HepG2 (cell line): ENCODE measurements at regions not wholly inside any gene's neighbourhood (a gene's known extent, or its start where the extent isn't known, plus 50 kb on each side); places are given as distances from the start of the nearest gene placed in this dataset.

Experiments used
- EP300 ChIP-seq, 3 experiments: sonication (generic) in 1 of 3; formaldehyde crosslinking in 1 of 3; IDR thresholded peaks; 2 replicates each; pipeline versions ENCODE4 v1.5.1 to v1.6.1; 2011 to 2020; ENCODE audit warnings: low read depth in 2 of 3, low read length in 2 of 3, borderline replicate concordance in 1 of 3, improper control_type of control experiment in 1 of 3, mild to moderate bottlenecking in 1 of 3, missing genetic modification reagents in 1 of 3, moderate library complexity in 1 of 3
- ESRRA ChIP-seq: sonication (generic); formaldehyde crosslinking; IDR thresholded peaks from 2 replicates; pipeline ENCODE4 v1.5.1; 2020; ENCODE audit warnings: mild to moderate bottlenecking, low read depth, missing genetic modification reagents
- EZH2 ChIP-seq: conservative IDR thresholded peaks from 2 replicates; pipeline ENCODE4 v1.6.1; 2012; ENCODE audit warnings: mild to moderate bottlenecking, low read depth, low read length, moderate library complexity
- PAX8 ChIP-seq: sonication (generic); formaldehyde crosslinking; IDR thresholded peaks from 2 replicates; pipeline ENCODE4 v1.8.0; 2022; ENCODE audit warnings: mild to moderate bottlenecking, missing genetic modification reagents, borderline replicate concordance
- POLR2A ChIP-seq, 2 experiments: IDR thresholded peaks; 2 replicates each; pipeline ENCODE4 v1.6.1; 2011; ENCODE audit warnings: low read depth in 2 of 2, low read length in 2 of 2, mild to moderate bottlenecking in 1 of 2, moderate library complexity in 1 of 2; ENCODE audit not compliant: insufficient read depth in 1 of 2
- PTBP1 ChIP-seq: fragments of 200-400 bp; formaldehyde crosslinking; IDR thresholded peaks from 2 replicates; pipeline ENCODE4 v1.6.1; 2018; ENCODE audit warnings: low read length, low read depth; ENCODE audit not compliant: poor library complexity, severe bottlenecking
- SP4 ChIP-seq: sonication (generic); formaldehyde crosslinking; IDR thresholded peaks from 2 replicates; pipeline ENCODE4 v1.8.1; 2023; ENCODE audit warnings: mild to moderate bottlenecking, missing genetic modification reagents
- ZNF138 ChIP-seq: sonication (generic); formaldehyde crosslinking; IDR thresholded peaks from 2 replicates; pipeline ENCODE4 v1.5.0; 2020; ENCODE audit warnings: mild to moderate bottlenecking, low read depth, missing genetic modification reagents
- ZNF230 ChIP-seq: sonication (generic); formaldehyde crosslinking; IDR thresholded peaks from 2 replicates; pipeline ENCODE4 v1.4.0; 2020; ENCODE audit warnings: mild to moderate bottlenecking, missing genetic modification reagents
- ZNF432 ChIP-seq: sonication (generic); formaldehyde crosslinking; IDR thresholded peaks from 2 replicates; pipeline ENCODE4 v1.5.0; 2020; ENCODE audit warnings: missing genetic modification reagents, mild to moderate bottlenecking, borderline replicate concordance
- TF ChIP-seq, protein P1 (sequence below): sonication (generic); formaldehyde crosslinking; IDR thresholded peaks from 2 replicates; pipeline ENCODE4 v1.4.0; 2020; ENCODE audit warnings: low read depth, missing genetic modification reagents
- TF ChIP-seq, protein P2 (sequence below): sonication (generic); formaldehyde crosslinking; IDR thresholded peaks from 2 replicates; pipeline ENCODE4 v1.4.0; 2020; ENCODE audit warnings: mild to moderate bottlenecking, missing genetic modification reagents, borderline replicate concordance
- TF ChIP-seq, protein P3 (sequence below): sonication (generic); formaldehyde crosslinking; IDR thresholded peaks from 2 replicates; pipeline ENCODE4 v1.5.0; 2020; ENCODE audit warnings: mild to moderate bottlenecking, missing genetic modification reagents, moderate library complexity
- TF ChIP-seq, protein P4 (sequence below): IDR thresholded peaks from 2 replicates; pipeline ENCODE4 v1.6.1; 2016; ENCODE audit warnings: missing compliant biosample characterization, missing genetic modification reagents, borderline replicate concordance

DNA sequence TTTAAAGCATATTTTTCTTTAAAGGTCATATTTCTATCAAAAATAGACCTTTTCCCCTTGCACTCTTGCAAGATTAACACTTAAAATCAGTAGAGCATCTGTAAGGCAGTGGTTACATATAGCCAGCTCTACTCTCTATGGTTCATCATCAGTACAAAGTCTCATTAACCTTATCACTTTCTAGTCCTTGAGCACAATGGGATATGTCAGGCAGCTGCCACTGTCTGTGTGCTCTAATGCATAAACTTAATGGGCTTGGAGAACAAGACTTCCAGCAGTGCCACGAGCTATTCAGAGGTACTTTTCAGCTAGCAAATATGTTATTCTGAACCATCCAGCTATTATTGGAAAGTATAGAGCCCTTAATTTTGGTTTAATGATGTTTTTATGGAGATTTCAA, 393.7 kb downstream of the GASK1B start:
- TF ChIP-seq, protein P1, sequence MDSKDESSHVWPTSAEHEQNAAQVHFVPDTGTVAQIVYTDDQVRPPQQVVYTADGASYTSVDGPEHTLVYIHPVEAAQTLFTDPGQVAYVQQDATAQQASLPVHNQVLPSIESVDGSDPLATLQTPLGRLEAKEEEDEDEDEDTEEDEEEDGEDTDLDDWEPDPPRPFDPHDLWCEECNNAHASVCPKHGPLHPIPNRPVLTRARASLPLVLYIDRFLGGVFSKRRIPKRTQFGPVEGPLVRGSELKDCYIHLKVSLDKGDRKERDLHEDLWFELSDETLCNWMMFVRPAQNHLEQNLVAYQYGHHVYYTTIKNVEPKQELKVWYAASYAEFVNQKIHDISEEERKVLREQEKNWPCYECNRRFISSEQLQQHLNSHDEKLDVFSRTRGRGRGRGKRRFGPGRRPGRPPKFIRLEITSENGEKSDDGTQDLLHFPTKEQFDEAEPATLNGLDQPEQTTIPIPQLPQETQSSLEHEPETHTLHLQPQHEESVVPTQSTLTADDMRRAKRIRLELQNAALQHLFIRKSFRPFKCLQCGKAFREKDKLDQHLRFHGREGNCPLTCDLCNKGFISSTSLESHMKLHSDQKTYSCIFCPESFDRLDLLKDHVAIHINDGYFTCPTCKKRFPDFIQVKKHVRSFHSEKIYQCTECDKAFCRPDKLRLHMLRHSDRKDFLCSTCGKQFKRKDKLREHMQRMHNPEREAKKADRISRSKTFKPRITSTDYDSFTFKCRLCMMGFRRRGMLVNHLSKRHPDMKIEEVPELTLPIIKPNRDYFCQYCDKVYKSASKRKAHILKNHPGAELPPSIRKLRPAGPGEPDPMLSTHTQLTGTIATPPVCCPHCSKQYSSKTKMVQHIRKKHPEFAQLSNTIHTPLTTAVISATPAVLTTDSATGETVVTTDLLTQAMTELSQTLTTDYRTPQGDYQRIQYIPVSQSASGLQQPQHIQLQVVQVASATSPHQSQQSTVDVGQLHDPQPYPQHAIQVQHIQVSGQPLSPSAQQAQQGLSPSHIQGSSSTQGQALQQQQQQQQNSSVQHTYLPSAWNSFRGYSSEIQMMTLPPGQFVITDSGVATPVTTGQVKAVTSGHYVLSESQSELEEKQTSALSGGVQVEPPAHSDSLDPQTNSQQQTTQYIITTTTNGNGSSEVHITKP, result no peak
- TF ChIP-seq ZNF230 (no peak), PTBP1 (no peak), PAX8 (CRISPR knock-in tag) (no peak), ZNF432 (no peak), POLR2A (IDR thresholded peaks at IDR 0.05; ENCODE audit: insufficient read depth in 1 of 2, low read depth in 2 of 2, low read length in 2 of 2) (no peak), ESRRA (no peak), EZH2 (no peak), ZNF138 (no peak), SP4 (CRISPR knock-in tag) (no peak), EP300 (IDR thresholded peaks at IDR 0.05; ENCODE audit: low read depth in 2 of 2, low read length in 2 of 2) (no peak), EP300 (CRISPR knock-in tag; IDR thresholded peaks at IDR 0.05; ENCODE audit: borderline replicate concordance) (no peak)
- TF ChIP-seq, protein P2, sequence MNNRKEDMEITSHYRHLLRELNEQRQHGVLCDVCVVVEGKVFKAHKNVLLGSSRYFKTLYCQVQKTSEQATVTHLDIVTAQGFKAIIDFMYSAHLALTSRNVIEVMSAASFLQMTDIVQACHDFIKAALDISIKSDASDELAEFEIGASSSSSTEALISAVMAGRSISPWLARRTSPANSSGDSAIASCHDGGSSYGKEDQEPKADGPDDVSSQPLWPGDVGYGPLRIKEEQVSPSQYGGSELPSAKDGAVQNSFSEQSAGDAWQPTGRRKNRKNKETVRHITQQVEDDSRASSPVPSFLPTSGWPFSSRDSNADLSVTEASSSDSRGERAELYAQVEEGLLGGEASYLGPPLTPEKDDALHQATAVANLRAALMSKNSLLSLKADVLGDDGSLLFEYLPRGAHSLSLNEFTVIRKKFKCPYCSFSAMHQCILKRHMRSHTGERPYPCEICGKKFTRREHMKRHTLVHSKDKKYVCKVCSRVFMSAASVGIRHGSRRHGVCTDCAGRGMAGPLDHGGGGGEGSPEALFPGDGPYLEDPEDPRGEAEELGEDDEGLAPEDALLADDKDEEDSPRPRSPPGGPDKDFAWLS (CRISPR knock-in tag), result no peak
- TF ChIP-seq, protein P3, sequence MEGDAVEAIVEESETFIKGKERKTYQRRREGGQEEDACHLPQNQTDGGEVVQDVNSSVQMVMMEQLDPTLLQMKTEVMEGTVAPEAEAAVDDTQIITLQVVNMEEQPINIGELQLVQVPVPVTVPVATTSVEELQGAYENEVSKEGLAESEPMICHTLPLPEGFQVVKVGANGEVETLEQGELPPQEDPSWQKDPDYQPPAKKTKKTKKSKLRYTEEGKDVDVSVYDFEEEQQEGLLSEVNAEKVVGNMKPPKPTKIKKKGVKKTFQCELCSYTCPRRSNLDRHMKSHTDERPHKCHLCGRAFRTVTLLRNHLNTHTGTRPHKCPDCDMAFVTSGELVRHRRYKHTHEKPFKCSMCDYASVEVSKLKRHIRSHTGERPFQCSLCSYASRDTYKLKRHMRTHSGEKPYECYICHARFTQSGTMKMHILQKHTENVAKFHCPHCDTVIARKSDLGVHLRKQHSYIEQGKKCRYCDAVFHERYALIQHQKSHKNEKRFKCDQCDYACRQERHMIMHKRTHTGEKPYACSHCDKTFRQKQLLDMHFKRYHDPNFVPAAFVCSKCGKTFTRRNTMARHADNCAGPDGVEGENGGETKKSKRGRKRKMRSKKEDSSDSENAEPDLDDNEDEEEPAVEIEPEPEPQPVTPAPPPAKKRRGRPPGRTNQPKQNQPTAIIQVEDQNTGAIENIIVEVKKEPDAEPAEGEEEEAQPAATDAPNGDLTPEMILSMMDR (CRISPR knock-in tag), result no peak
- TF ChIP-seq, protein P4, sequence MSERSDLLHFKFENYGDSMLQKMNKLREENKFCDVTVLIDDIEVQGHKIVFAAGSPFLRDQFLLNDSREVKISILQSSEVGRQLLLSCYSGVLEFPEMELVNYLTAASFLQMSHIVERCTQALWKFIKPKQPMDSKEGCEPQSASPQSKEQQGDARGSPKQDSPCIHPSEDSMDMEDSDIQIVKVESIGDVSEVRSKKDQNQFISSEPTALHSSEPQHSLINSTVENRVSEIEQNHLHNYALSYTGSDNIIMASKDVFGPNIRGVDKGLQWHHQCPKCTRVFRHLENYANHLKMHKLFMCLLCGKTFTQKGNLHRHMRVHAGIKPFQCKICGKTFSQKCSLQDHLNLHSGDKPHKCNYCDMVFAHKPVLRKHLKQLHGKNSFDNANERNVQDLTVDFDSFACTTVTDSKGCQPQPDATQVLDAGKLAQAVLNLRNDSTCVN (CRISPR knock-in tag), result no peak
